ENCODE measurements at regions not wholly inside any gene's neighbourhood (a gene's known extent, or its start where the extent isn't known, plus 50 kb on each side); places are given as distances from the start of the nearest gene placed in this dataset.

DNA sequence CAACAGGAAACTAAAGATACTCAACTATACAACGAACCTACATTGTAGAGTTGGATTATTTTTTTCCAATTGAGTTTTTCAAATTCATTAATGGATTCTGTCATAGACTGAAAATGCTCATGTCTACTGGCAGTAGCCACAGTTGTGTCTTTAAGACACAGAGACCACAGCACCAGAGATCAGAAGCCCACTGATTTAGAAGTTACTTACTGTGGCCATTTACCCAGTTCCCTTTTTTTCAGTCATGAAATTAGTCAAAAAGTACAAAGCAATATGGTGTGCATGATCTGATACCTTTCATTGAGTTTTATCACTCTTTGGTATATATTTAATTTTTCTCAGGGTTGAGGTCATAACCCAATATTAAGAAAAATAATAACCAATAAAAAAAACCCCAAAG, 1640.2 kb upstream of the WWC1 start:
- no peaks in the 10 kb centered on the region for H3K27me3 Mint-ChIP-seq (ENCODE audit: low read depth)
- no peak overlapping the region for H3K27ac Mint-ChIP-seq
- H3K36me3 Mint-ChIP-seq (ENCODE audit: low read depth) = no peaks in the 10 kb centered on the region

DNA sequence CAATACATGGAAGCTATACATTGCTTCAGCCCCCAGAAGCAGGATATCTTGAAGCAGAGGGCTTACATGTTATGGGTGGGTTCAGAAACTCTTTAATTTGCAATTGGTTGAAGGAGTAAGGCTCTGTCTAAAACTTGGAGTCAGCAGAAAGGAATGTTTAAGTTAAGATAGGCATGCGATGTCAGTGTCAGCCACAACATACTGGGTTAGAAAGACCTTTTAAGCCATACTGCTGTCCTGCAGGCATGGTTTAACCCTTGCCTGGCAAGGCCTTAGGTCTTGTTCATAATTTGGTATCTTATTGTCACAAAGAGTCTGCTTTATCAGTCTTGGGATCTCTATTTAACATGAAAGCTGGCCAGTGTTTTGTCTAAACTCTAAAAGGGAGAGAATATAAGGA, 1619.6 kb upstream of the WWC1 start:
- no peaks in the 10 kb centered on the region for H3K36me3 Mint-ChIP-seq (ENCODE audit: low read depth)
- H3K4me3 Mint-ChIP-seq = no peak overlapping the region
- H3K4me1 Mint-ChIP-seq (ENCODE audit: low read depth) = no peaks in the 10 kb centered on the region
- peaks cover 40% of the 10 kb centered on the region for H3K9me3 Mint-ChIP-seq
- H3K27ac Mint-ChIP-seq = no peak overlapping the region
- no peaks in the 10 kb centered on the region for H3K27me3 Mint-ChIP-seq (ENCODE audit: low read depth)
- DNase-seq (ENCODE audit: low spot score) = no peak

More for the DNA sequence above, 1640.2 kb upstream of the WWC1 start:
- no peak for DNase-seq (ENCODE audit: low spot score)
- Mint-ChIP-seq H3K4me3 (no peak overlapping the region), H3K4me1 (ENCODE audit: low read depth) (no peaks in the 10 kb centered on the region), H3K9me3 (peaks cover 33% of the 10 kb centered on the region)

DNA sequence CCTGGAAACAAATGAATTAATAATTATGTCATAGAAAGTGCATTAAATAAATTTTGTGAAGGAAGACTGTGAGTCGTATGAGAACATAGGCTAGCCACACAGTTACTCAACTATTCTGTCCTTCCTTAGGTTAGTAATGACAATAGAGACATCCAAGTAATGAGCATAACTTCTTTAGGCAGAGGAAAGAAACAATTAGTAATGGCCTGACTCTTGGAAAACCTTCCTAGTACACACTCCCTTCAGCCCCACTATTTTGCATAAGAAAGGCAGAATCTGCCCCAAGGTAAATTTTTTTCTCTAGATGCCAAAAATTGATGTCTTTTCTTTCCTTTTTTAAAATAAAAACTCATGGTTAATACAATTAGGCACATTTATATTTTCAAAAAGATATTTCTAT, 1619.0 kb upstream of the WWC1 start:
- Mint-ChIP-seq H3K27me3 (ENCODE audit: low read depth) (no peaks in the 10 kb centered on the region), H3K27ac (no peak overlapping the region), H3K4me1 (ENCODE audit: low read depth) (no peaks in the 10 kb centered on the region), H3K36me3 (ENCODE audit: low read depth) (no peaks in the 10 kb centered on the region), H3K4me3 (no peak overlapping the region), H3K9me3 (peaks cover 40% of the 10 kb centered on the region)
- no peak for DNase-seq (ENCODE audit: low spot score)

DNA sequence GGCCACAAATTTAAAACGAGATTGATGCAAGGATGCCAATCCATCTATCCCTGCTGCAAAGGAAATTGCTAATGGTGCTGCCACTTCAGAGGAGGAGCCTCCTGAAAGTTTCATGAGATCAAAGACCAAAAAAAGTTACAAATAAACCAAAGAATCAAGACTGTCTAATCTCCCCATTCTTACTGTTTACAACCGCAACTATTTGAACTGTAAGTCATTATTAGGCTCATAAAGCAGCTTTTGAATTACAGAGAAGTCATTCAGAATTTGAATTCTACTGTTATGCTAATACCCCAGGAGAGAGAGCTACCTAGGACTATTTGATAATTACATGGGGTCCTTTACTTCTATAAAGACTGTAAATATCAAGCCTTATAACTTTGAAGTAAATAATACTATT, 1613.6 kb upstream of the WWC1 start:
- Mint-ChIP-seq H3K4me1 (ENCODE audit: low read depth) (no peaks in the 10 kb centered on the region), H3K9me3 (peaks cover 41% of the 10 kb centered on the region), H3K27ac (no peak overlapping the region), H3K27me3 (ENCODE audit: low read depth) (no peaks in the 10 kb centered on the region), H3K4me3 (no peak overlapping the region), H3K36me3 (ENCODE audit: low read depth) (no peaks in the 10 kb centered on the region)
- DNase-seq (ENCODE audit: low spot score) = no peak

DNA sequence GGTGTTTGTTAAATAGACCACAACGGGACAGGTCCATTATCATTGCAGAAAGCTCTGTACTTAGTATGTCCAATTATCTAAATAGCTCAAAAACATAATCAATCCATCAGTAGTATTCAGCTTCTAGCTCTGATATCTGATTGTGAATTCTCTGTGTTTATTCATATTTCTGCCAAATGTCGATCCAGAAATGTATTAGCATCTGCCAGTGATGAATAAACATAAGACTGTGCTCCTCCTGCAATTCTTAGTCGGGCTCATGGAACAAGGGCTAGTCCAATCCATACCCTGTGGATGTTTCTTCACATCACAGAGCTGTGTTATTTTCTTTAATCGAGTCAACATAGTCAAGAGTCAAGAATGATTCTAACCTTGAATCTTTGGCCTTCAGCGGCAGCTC, 1612.1 kb upstream of the WWC1 start:
- Mint-ChIP-seq H3K4me3 (no peak overlapping the region), H3K36me3 (ENCODE audit: low read depth) (no peaks in the 10 kb centered on the region), H3K9me3 (peaks cover 41% of the 10 kb centered on the region), H3K4me1 (ENCODE audit: low read depth) (no peaks in the 10 kb centered on the region), H3K27me3 (ENCODE audit: low read depth) (no peaks in the 10 kb centered on the region), H3K27ac (no peak overlapping the region)
- DNase-seq (ENCODE audit: low spot score) = no peak

DNA sequence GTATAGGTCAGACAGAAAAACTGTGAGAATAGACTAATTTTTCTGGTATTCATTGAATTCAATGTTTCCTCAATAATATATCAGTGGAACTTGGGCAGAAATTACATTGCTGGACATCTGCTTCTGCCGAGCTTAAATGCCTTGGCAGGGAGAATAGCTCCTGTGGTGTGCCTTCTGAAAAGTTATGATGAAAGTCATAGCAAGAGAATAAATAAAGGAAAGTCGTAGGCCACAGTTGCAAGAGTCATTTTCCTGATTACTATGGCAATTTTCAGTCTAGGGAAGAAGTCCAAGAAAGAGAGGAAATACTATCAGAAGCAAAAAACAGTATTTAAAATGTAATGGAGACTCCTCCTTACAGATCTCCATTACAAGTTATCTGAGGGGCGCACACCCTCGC, 1596.1 kb upstream of the WWC1 start:
- Mint-ChIP-seq H3K4me3 (no peak overlapping the region), H3K36me3 (ENCODE audit: low read depth) (no peaks in the 10 kb centered on the region), H3K27me3 (ENCODE audit: low read depth) (no peaks in the 10 kb centered on the region), H3K9me3 (peaks cover 11% of the 10 kb centered on the region), H3K4me1 (ENCODE audit: low read depth) (no peaks in the 10 kb centered on the region), H3K27ac (no peak overlapping the region)
- DNase-seq (ENCODE audit: low spot score) = no peak

DNA sequence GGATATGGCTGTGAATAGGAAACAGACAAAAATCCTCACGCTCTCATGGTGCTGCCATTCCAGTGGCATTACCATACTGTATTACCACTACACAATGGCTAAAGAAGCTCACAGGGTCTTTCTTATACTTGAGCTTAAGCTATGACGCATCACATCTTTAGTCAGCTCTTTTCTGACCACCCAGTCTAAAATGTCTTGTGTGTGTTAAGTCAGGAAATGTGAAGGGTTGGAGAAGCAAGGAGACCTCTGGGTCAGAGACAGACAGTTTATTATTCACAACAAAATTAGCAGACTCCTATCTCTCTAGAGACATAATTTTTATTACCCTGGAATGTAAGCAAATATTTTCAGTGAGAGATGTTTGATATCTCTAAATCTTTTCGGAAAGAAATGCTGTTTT, 1583.2 kb upstream of the WWC1 start:
- Mint-ChIP-seq H3K4me3 (no peak overlapping the region), H3K27ac (no peak overlapping the region), H3K36me3 (ENCODE audit: low read depth) (no peaks in the 10 kb centered on the region), H3K4me1 (ENCODE audit: low read depth) (no peaks in the 10 kb centered on the region), H3K27me3 (ENCODE audit: low read depth) (no peaks in the 10 kb centered on the region), H3K9me3 (peaks cover 27% of the 10 kb centered on the region)
- no peak for DNase-seq (ENCODE audit: low spot score)

DNA sequence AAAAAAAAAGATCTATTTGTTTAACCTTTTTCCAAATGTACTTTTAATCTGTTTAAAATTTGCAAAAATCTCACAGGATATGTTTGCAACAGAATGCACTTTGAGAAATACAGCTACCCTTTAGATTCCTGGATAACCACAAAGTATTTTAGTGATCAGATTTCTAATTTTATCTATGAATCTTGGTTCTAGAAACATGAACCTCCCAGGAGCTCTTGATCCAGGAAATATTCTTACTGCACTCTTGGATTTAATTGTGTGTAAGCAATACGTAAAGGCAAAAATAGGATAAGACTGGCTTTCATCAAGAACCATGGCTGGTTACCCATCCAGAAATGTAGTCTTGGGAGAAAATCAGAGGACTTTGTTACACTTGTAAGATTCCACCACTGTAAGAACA, 1581.8 kb upstream of the WWC1 start:
- Mint-ChIP-seq H3K4me1 (ENCODE audit: low read depth) (no peaks in the 10 kb centered on the region), H3K4me3 (no peak overlapping the region), H3K27ac (no peak overlapping the region), H3K27me3 (ENCODE audit: low read depth) (no peaks in the 10 kb centered on the region), H3K9me3 (peaks cover 37% of the 10 kb centered on the region), H3K36me3 (ENCODE audit: low read depth) (no peaks in the 10 kb centered on the region)
- no peak for DNase-seq (ENCODE audit: low spot score)

DNA sequence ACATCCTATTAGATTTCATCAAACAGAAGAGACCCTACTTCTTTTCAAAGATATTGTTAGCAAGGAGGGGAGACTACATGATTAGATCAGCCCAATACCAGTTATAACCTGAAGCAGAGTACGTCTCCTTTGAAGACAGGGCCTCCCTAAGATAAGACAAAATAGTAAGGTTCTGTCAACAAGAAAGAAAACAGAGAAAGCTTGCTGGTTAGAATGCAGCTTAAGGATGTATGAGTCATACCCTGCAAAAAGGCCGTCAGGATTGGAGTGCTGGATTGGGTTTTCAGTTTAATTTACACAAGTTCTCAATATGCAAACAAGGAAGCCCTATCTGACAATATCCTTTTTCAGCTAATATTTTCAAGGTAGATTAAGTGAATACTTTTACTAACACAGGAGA, 1581.2 kb upstream of the WWC1 start:
- peaks cover 37% of the 10 kb centered on the region for H3K9me3 Mint-ChIP-seq
- DNase-seq (ENCODE audit: low spot score) = no peak

DNA sequence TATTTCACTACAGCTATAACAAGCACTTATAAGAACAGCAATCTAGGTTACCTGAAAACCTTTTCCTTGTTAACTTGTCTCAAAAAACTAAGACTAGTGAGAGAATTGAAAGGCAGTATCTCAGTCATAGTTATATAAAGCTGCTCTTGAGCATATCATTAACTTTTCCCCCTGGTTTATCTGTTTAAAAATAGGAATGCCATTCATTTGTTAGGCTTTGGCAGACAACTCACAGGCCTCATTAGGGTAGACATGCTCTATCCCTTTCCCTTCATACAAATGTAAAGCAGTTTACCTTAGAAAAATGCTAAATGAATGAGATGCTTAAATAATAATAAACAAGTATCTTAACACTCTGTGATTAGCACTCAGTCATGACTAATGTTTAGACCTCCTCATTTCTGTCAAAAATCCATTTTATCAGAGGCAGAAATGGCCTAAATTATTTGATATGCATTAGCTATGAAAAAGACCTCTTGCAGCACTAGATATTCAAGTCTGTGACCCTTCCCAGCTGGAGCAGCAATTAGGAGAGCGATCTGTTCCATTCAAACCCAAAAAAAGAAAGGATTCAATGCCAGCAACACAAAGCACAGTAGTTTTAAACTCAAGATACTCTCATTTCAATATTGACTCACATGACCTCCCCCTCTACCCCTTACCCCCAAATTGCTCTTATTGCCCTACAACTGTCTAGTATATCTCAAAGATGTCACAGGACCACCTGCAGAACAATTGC, 1578.8 kb upstream of the WWC1 start:
- no peak overlapping the region for H3K27ac Mint-ChIP-seq
- H3K36me3 Mint-ChIP-seq (ENCODE audit: low read depth) = no peaks in the 10 kb centered on the region
- no peak for DNase-seq (ENCODE audit: low spot score)
- H3K4me3 Mint-ChIP-seq = no peak overlapping the region
- H3K27me3 Mint-ChIP-seq (ENCODE audit: low read depth) = no peaks in the 10 kb centered on the region
- H3K4me1 Mint-ChIP-seq (ENCODE audit: low read depth) = no peaks in the 10 kb centered on the region
- peaks cover 29% of the 10 kb centered on the region for H3K9me3 Mint-ChIP-seq

More for the DNA sequence above, 1581.2 kb upstream of the WWC1 start:
- Mint-ChIP-seq H3K4me3 (no peak overlapping the region), H3K27me3 (ENCODE audit: low read depth) (no peaks in the 10 kb centered on the region), H3K4me1 (ENCODE audit: low read depth) (no peaks in the 10 kb centered on the region), H3K27ac (no peak overlapping the region), H3K36me3 (ENCODE audit: low read depth) (no peaks in the 10 kb centered on the region)

DNA sequence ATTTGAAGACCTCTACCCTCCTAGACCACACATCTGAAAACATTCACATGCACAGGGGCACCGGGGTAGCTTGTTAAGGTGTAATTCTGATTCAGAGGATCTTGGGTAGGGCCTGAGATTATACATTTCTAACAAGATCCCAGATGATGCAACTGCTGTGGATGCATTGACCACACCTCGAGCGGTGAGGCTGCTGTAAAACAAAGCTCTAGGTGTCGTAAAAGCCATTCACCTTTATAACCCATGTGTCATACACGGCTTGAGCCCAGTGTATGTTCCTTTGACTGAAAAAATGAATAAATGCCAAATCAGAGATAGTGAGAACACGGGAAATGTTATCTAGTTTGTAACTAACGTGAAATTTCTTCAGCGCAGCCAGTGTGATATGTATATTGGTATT, 1578.2 kb upstream of the WWC1 start:
- no peaks in the 10 kb centered on the region for H3K36me3 Mint-ChIP-seq (ENCODE audit: low read depth)

DNA sequence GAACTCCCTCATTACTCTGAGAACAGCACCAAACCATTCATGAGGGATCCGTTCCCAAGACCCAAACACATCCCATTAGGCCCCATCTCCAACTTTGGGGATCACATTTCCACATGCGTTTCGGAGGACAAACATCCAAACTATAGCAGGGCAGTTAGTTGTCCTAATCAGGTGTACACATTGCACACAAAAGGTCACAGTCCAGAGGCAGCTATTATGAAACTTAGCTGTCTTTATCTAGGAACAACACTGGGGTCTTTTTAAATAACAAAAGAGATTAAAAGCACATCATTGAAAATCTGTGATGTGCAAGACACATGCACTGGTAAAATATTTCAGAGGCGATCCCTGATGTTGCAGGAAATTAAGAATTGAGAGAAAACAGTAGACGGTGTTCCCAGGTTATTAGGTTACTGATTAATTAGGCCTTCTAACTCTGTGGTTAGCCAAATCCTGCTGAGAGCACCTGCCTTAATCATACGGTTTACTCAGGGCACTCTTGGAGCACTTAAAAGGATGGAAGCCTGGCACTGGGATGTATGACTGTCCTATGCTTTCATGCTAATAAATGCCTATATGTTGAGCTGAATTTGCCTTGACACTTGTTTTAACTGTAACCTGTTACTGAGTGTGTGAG, 1574.5 kb upstream of the WWC1 start:
- no peak overlapping the region for H3K4me3 Mint-ChIP-seq
- no peaks in the 10 kb centered on the region for H3K36me3 Mint-ChIP-seq (ENCODE audit: low read depth)
- DNase-seq (ENCODE audit: low spot score) = no peak
- no peak overlapping the region for H3K27ac Mint-ChIP-seq
- no peaks in the 10 kb centered on the region for H3K27me3 Mint-ChIP-seq (ENCODE audit: low read depth)
- H3K9me3 Mint-ChIP-seq = peaks cover 42% of the 10 kb centered on the region
- H3K4me1 Mint-ChIP-seq (ENCODE audit: low read depth) = no peaks in the 10 kb centered on the region

More for the DNA sequence above, 1578.2 kb upstream of the WWC1 start:
- H3K27ac Mint-ChIP-seq = no peak overlapping the region
- no peak overlapping the region for H3K4me3 Mint-ChIP-seq
- H3K27me3 Mint-ChIP-seq (ENCODE audit: low read depth) = no peaks in the 10 kb centered on the region
- no peak for DNase-seq (ENCODE audit: low spot score)
- peaks cover 30% of the 10 kb centered on the region for H3K9me3 Mint-ChIP-seq
- H3K4me1 Mint-ChIP-seq (ENCODE audit: low read depth) = no peaks in the 10 kb centered on the region

DNA sequence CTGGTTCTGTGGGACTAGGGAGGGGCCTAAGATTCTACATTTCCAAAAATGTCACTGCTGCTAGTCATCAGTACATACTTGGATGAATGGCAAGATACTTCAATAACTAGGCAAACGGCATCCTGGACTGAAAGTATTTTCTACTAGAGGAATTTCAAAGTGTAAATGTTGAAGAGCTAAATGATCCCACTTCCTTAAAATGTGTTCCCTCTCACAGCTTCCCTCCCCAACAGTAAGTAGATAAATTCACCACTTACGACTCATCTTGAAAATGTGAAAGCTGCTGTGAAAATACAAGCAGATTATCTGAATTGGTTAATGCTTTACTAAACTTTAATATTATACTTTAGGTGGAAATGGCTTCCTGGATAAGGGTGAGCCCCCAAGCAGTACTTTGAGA, 1571.5 kb upstream of the WWC1 start:
- DNase-seq (ENCODE audit: low spot score) = no peak
- H3K27me3 Mint-ChIP-seq (ENCODE audit: low read depth) = no peaks in the 10 kb centered on the region
- no peak overlapping the region for H3K4me3 Mint-ChIP-seq
- no peaks in the 10 kb centered on the region for H3K36me3 Mint-ChIP-seq (ENCODE audit: low read depth)
- H3K27ac Mint-ChIP-seq = no peak overlapping the region
- H3K9me3 Mint-ChIP-seq = peaks cover 22% of the 10 kb centered on the region
- no peaks in the 10 kb centered on the region for H3K4me1 Mint-ChIP-seq (ENCODE audit: low read depth)

DNA sequence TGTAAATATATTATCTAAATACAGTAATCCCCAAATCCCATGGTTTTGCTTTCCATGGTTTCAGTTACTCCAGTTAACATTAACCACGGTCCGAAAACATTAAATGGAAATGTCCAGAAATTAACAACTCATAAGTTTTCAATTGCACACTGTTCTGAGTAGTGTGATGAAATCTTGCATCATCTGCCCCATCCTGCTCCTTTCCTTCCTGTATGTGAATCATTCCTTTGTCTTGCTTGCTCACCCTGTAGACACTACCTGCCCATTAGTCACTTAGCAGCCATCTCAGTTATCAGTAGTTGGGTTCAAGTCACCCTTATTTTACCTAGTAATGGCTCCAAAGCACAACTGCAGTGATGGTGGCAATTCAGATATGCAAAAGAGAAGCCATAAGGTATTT, 1568.5 kb upstream of the WWC1 start:
- H3K9me3 Mint-ChIP-seq = peaks cover 14% of the 10 kb centered on the region
- H3K4me3 Mint-ChIP-seq = no peak overlapping the region
- no peaks in the 10 kb centered on the region for H3K27me3 Mint-ChIP-seq (ENCODE audit: low read depth)
- no peak overlapping the region for H3K27ac Mint-ChIP-seq
- DNase-seq (ENCODE audit: low spot score) = no peak
- no peaks in the 10 kb centered on the region for H3K4me1 Mint-ChIP-seq (ENCODE audit: low read depth)
- no peaks in the 10 kb centered on the region for H3K36me3 Mint-ChIP-seq (ENCODE audit: low read depth)

DNA sequence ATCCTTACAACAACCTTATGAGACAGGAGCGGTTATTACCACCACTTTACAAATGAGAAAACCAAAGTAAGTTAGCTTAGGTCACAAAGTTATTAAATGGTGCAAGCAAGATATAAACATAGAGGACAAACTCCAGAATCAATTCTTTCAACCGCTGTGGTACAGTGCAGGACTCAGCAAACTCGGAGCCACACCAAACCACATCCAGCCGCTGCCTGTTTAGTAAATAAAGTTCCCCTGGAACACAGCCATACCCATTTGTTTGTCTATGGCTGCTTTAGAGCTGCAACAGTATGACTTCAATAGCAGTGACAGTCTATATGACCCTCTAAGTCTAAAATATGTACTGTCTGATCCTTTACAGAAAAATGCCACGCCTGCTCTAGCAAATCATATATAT, 1567.2 kb upstream of the WWC1 start:
- H3K27ac Mint-ChIP-seq = no peak overlapping the region
- no peaks in the 10 kb centered on the region for H3K4me1 Mint-ChIP-seq (ENCODE audit: low read depth)
- no peaks in the 10 kb centered on the region for H3K27me3 Mint-ChIP-seq (ENCODE audit: low read depth)
- no peak for DNase-seq (ENCODE audit: low spot score)
- H3K9me3 Mint-ChIP-seq = peaks cover 14% of the 10 kb centered on the region
- H3K36me3 Mint-ChIP-seq (ENCODE audit: low read depth) = no peaks in the 10 kb centered on the region
- H3K4me3 Mint-ChIP-seq = no peak overlapping the region
